GM12875 (cell line): ENCODE measurements at regions not wholly inside any gene's neighbourhood (a gene's known extent, or its start where the extent isn't known, plus 50 kb on each side); places are given as distances from the start of the nearest gene placed in this dataset.

ENCODE experiments used
- H3K4me3 ChIP-seq: one replicate; pipeline ENCODE4 v1.5.1; 2011; ENCODE audit warnings: low read depth, low read length, control low read depth
- CTCF ChIP-seq: IDR thresholded peaks from 2 replicates; pipeline ENCODE4 v1.5.1; 2011; ENCODE audit warnings: low read depth, mild to moderate bottlenecking, control low read depth, inconsistent platforms, low read length, moderate library complexity, borderline replicate concordance; ENCODE audit not compliant: insufficient read depth

GRCh38 chr1:14498839-14499238, 99.6 kb upstream of the KAZN start:
- TF ChIP-seq CTCF = no peak

GRCh38 chr1:14499312-14500040, 99.0 kb upstream of the KAZN start:
- TF ChIP-seq CTCF = no peak
- no peak overlapping the region for H3K4me3 ChIP-seq

More at GRCh38 chr1:14498839-14499238, 99.6 kb upstream of the KAZN start:
- no peak overlapping the region for H3K4me3 ChIP-seq

GRCh38 chr1:14500041-14500440, 98.4 kb upstream of the KAZN start:
- TF ChIP-seq CTCF = no peak
- no peak overlapping the region for H3K4me3 ChIP-seq

GRCh38 chr1:14500912-14501311, 97.6 kb upstream of the KAZN start:
- TF ChIP-seq CTCF = no peak
- no peak overlapping the region for H3K4me3 ChIP-seq

GRCh38 chr1:14504517-14504916, 94.0 kb upstream of the KAZN start:
- H3K4me3 ChIP-seq = no peak overlapping the region
- no peak for TF ChIP-seq CTCF

- no peak for TF ChIP-seq CTCF
- no peak overlapping the region for H3K4me3 ChIP-seq
These were observed 91.8 kb upstream of the KAZN start for GRCh38 chr1:14506471-14507255.

GRCh38 chr1:14507262-14507661, 91.2 kb upstream of the KAZN start:
- no peak for TF ChIP-seq CTCF
- no peak overlapping the region for H3K4me3 ChIP-seq
